HG03460 (cell line): ENCODE measurements at regions not wholly inside any gene's neighbourhood (a gene's known extent, or its start where the extent isn't known, plus 50 kb on each side); places are given as distances from the start of the nearest gene placed in this dataset.
"Not testable (repeated sequence)": the region's sequence is repeated elsewhere in the genome, so short reads cannot be mapped to it uniquely, and the experiment has no call there.

ENCODE experiments used
- ATAC-seq: cut with Tn5 transposase; IDR thresholded peaks from one replicate; pipeline ENCODE4 v1.9.1; 2021; ENCODE audit not compliant: unreplicated experiment

DNA sequence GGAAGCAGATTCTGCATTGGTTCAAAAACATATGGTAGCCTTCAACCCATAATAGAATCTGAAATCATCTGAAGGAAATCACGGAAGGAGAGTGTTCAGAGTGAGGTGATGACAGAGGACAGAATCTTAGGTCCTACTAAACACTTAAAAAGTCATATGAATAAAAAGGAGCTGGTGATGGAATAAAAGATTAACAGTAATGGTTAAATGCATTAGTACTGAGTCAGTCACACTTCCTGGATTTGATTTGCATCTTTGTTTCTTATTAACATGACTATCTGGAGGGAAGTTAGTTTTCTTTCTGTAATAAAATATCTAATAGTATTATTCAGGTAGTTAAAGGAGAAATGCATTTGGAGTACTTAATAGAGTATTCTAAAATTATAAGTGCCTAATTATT, 296.3 kb upstream of the ATXN7L3B start:
- no peak for ATAC-seq

DNA sequence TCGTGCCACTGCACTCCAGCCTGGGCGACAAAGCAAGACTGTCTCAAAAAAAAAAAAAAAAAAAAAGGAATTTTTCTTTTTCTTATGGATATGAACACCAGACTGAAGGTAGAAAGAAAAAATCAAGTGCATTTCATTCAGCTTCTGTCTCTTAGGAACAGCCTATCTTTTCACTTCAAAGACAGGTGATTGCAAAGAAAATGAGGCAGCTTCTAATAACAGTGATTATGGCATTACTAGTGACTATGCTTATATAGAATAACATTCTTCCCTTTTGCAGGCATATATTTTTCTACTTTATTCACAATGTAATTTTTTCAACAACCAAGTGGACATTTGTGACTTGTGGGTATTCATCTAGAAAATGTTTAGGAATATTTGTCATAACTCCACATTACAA, 295.5 kb upstream of the ATXN7L3B start:
- ATAC-seq, result no peak

DNA sequence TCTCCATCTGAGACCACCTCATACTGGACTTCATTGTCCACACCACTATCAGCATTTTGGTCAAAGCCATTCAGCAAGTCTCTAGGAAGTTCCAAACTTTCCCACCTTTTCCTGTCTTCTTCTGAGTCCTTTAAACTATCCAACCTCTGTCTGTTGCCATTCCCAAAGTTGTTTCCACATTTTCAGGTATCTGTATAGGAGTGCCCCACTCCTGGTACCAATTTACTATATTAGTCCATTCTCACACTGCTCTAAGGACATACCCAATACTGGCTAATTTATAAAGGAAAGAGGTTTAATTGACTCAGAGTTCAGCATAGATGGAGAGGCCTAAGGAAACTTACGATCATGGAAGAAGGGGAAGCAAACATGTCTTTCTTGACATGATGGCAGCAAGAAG, 292.2 kb upstream of the ATXN7L3B start:
- no peak for ATAC-seq

DNA sequence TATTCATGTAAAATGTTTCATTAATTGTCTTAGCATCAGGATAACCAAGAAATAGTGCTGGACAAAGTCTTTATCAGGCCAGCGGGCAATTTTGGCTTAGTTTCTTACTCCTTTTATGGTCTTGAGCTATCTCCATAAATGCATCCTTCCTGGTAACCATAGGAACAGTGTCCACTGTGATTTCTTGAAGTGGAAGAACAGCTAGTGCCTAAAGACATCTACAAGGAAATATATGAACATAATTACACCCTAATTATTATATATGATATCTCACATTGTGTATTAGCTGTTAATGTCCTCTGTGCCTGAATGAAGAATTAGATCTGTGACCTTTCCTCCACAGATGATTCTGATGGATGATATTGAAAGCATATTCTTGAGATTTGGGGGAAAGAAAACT, 286.7 kb upstream of the ATXN7L3B start:
- no peak for ATAC-seq

DNA sequence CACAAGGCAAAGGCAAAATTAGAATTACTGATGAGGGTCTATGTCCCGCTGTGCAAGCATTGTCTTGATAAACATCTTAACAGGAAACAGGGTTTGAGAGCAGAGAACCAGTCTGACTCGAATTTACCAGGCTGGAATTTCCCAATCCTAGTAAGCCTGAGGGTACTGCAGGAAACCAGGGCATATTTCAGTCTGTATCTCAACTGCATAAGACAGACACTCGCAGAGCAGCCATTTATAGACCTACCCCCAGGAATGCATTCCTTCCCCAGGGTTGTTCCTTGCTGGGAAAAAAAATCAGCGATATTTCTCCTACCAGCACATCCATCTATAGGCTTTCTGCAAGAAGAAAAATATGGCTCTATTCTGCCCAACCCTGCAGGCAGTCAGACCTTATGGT, 283.8 kb upstream of the ATXN7L3B start:
- not testable (repeated sequence) for ATAC-seq

DNA sequence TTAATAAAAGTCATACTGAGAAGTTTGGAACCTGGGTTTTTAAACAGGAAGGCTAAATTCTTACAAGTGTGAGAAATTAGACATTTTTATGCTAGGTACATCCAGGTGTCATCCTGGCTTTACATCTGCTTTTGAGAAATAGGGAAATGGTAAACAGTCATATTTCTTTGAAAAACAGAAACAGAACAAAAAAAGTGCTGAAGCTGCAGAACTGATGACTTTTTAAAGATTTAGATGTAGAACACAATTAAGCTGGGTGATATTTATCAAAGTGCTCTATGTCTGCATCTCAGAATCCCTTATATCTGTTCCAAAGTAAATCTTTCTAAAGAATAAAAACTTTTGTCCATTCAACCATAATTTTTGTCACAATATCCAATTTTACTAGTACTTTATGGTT, 282.9 kb upstream of the ATXN7L3B start:
- no peak for ATAC-seq

DNA sequence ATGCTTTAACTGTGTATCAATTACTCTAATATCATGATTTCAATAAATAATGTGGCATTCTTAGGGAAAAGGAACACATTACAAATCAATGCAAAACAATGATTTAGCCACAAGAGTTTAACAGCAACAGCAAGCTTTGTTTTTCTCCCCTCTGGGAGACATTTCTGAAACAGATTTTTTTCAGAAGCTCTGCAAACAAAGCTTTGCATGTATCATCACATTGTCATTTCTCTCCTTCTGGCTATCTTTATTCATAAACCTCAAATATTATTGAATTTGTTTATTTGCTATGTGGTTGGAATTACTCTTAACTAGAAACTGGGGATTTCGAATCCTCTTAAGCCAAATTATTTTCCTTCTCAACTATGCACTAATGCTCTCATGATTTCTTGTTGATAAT, 278.4 kb upstream of the ATXN7L3B start:
- ATAC-seq, result no peak

DNA sequence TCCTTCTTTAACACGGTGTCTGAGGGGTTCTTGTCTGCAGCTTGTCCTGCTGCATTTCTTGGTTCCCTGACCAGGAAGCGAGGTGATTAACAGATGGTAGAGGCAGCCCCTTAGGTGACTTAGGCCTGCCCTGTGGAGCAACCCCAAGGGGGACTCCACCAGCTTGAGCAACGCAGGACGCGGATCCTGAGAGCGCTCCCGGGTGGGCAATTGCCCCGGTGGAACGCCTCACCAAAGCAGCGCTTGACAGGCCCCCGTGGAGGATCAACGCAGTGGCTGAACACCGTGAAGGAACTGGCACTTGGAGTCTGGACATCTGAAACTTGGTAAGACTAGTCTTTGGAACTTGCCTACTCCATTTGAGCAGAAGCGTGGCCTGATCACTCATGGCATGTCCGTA, 272.9 kb upstream of the ATXN7L3B start:
- no peak for ATAC-seq

DNA sequence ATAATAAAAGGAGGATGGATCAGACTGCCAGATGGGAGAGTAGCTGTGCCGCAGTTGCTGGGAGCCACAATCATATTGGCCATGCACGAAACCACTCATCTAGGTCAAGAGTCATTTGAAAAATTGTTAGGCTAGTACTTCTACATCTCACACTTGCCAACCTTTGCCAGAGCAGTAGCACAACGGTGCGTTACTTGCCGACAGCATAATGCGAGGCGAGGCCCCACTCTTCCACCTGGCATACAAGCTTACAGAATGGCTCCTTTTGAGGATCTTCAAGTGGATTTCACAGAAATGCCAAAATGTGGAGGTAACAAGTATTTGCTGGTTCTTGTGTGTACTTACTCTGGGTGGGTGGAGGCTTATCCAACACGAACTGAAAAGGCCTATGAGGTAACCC, 268.3 kb upstream of the ATXN7L3B start:
- ATAC-seq, result not testable (repeated sequence)

DNA sequence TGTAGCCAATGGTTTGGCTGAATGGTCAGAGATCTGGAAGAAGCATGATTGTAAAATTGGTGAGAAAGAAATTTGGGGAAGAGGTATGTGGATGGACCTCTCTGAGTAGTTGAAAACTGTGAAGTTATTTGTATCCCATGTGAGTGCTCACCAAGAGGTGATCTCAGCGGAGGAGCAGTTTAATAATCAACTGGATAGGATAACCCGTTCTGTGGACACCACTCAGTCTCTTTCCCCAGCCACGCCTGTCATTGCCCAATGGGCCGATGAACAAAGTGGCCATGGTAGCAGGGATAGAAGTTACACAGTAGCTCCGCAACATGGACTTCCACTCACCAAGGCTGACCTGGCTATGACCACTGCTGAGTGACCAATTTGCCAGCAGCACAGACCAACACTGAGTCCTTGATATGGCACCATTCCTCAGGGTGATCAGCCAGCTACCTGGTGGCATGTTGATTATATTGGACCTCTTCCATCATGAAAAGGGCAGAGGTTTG, 257.4 kb upstream of the ATXN7L3B start:
- no peak for ATAC-seq

DNA sequence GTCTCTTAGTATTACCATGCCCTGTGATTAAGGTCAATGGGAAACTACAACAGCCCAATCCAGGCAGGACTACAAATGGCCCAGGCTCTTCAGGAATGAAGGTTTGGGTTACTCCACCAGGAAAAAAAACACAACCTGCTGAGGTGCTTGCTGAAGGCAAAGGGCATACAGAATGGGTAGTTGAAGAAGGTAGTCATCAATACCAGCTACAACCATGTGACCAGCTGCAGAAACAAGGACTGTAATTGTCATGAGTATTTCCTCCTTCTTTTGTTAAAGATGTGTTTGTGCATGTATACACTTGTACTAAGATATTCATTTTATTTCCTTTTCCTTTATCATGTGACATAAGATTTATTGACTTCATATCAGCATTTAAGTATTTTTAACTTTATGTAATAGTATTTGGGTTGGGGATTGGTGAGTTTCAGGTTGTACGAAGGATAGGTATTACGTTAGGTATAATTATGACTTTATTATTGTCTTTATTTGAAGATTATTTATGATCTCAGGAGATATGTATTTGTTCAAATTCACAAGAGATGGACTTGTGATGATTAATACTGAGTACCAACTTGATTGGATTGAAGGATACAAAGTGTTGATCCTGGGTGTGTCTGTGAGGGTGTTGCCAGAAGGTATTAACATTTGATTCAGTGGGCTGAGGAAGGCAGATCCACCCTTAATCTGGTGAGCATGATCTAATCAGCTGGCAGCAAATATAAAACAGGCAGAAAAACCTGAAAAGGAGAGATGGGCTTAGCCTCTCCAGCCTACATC, 256.0 kb upstream of the ATXN7L3B start:
- not testable (repeated sequence) for ATAC-seq

DNA sequence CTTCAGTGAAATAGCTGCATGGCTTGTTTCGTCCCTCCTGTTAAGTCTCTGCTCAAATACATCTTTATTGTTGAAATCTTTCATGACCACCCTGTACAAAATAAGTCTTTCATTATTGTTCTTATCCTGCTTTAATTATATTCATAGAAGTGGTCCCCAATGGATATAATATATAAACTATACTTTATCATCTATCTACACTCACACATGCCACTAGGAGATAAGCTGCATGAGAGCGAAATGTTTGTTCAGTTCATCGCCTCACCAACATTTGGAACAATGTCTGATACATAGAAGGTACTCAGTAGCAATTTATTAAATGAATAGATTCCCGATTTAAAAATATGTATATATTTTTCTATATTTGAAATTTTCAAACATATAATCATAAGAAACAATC, 254.0 kb upstream of the ATXN7L3B start:
- ATAC-seq, result no peak

DNA sequence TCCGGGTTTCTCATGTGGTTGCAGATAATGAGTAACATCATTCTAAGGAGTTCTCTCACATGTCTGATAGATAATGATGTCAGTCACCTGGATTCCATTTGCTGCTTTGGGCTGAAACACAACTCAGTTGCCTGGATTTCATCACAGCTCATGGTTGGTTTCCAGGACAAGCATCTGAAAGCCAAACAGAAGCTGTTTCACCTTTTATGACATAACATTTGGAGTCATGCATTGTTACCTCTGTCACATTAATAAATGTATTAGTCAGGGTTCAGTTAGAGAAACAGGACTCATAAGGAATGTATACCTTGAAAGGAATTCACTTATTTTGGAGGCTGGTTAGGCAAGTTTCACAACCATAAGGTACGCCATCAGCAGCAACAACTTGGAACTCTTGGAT, 251.9 kb upstream of the ATXN7L3B start:
- ATAC-seq, result no peak

DNA sequence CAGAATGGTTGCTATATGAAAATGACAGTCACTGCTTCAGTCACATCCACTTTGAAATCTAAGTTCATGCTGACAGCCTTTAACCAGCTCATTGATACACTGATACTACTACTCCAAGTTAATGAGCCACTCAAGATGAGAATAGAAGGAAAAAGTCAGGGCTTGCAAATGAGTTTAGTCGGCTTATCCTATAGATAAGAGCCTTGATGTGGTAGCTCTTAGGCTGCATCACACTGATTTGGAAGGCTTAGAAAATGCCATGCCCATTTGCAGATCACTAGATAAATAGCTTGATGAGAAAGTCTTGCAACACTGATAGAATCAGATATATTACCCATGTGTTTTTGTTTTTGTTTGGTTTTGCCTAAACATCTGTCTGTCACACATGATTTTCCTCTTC, 251.4 kb upstream of the ATXN7L3B start:
- no peak for ATAC-seq

DNA sequence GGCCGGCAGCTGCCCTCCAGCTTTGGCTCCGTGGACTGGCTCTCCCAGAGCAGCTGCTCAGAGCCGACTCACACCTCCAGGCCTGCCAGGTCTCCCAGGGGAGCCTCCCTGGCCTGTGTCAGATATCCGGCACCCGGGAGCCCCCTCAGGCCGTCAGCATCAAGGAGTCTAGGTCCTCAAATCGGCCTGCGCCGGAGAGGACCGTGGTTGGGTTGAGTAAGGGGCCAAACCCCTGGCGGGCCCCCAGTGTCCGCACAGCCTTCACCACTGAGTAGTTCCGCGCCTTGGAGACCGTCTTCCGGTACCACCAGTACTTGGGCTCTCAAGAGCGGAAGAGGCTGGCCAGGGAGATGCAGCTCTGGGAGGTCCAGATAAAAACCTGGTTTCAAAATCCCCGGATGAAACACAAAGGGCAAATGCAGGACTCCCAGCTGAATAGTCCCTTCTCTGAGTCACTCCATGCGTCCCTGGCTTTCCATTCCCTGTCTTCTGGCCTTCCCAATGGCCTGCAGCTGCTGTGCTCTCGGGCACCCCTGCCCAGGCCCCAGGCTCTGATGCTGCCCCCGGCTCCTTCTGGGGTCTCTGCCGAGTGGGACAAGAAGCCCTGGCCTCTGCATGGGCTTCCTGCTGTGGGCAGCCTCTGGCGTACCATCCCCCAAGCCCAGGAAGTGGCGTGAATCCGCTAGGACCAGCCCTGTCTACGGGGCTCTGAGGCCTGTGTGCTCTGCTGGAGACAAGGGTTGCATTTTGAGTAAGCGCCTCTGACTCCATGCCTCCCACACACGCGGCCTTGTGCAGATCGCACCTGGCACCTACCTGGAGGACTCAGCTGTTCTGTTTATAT, 245.1 kb upstream of the ATXN7L3B start:
- no peak for ATAC-seq

DNA sequence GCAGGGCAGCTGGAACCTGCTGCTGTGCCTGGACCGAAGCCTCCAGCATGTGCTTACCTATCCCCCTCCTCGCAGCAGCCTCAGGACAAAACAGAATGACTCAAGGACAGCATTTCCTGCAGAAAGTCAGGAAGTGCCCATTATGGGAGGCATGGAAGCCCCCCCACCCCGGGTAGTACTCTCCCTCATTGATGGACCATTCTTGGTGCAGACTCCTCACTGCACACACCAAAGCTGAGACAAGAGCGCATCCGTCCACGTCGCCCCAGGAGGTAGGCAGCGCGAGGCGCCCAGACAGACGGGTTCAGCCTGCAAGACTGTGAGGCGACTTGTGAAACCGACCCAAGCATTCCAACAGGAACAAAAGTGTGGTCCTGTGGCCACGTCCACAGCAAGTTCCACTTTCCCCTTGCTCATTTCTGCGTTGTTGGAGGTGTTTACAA, 243.9 kb upstream of the ATXN7L3B start:
- ATAC-seq, result no peak

DNA sequence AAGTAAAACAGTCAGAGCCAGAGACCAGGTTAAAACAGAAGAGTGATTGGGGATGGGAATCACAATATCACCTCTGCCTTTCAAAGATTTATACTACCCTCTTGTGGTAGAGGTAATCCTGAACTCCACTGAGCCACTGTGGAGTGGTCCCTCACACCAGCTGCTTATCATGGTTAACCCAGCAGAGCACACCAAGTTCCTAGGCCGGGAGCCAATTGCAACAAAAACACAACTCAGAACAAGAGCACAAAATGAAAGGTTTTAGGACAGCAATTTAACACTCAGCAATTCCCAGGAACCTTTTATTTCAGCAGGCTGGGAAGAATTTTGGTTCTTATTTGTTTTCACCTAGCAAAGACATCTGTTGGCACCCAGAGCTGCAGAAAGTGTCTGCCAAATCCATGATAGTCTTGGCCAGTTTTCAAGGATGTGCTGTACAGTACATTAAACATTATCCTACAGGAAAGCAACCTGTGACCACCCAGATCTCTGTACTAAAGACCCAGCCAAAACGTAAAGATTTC, 220.5 kb upstream of the ATXN7L3B start:
- ATAC-seq, result no peak

DNA sequence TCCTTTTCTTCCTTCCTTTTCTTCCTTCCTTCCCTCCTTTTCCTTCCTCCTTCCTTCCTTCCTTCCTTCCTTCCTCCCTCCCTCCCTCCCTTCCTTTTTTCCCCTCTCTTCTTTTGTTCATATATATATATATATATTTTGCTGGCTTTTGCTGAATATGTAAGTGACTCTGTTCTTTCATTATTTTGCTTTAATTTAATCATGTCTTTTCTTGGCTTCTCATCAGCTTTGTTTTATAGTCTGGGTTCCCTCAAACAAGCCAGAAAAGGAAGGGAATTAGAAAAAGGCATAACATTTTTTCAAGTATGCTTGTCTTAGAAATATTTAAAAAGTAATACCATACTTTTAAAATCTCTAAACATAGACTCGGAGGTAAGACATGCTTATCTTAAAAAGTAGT, 219.9 kb upstream of the ATXN7L3B start:
- ATAC-seq, result no peak

DNA sequence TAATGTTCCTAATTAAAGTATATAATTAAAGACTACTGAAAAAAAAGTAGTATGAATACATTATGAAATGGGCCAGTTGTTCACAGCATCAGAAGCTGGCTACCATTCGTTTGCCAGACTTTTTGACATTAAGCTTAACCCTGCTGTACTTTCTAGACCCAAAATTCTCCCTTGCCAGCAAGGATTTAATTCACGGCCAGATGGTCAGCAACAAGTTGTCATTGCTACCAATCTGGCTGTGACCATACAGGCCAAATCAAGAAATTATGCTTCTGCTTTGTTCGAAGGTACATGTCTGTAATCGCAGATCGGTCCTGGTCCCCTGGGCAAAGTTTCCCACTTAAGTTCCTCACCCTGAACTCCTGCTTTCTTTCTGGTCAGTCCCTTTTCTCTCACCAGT, 217.7 kb upstream of the ATXN7L3B start:
- ATAC-seq, result no peak

DNA sequence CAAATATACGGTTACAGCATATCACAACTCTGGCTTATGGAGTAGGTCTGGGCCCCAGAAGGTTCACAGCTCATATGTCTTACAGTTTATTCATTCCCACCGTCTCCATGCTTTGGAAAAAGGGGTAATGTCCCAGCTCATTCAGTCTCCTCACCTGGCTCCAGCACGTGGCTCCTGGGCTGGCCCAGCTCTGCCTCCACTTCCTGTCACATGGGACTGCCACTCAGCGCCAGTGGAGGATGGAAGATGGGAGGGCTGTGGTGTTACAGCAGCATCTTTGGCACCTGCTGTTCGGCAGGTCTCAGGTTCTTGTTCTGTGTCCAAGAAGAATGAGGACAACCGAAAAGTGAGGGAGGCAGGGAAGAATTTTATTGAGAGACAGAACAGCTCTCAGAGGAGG, 216.3 kb upstream of the ATXN7L3B start:
- no peak for ATAC-seq

DNA sequence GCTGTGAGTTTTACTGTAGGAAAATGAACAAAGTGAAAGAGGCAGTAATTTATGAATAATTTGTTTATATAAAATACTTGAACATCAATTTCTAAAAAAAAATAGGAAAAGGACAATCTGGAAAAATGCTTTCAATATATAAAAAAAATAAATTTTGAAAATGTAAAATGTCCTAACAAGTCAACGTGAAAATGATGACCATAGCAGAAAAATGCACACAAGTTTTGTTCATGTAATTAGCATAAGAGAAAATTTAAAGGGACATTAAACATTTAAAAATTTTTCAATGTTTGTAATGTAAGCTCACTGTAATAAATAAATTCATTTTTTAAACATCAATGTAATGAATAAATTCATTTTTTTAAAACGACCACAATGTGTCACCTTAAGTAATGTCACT, 214.8 kb upstream of the ATXN7L3B start:
- no peak for ATAC-seq

DNA sequence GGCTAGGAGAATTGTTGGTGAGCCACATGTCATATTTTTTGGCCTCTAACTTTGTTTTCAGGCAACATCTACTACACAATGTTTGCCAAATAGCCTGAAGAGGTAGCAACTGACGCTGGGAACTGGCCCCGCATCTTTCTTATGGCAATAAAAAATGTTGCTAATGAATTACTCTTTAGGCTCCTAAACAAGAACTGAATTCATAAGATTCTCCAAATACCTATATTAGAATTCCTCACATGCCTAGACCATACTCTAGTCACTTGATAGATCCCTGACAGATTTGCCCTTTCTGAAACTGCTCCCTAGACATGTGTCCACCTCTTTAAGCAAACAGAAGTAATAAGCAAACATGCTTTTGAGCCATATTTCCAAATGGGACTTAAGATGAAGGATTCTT, 209.0 kb upstream of the ATXN7L3B start:
- no peak for ATAC-seq
